SK-N-MC (cell line): ENCODE measurements at regions not wholly inside any gene's neighbourhood (a gene's known extent, or its start where the extent isn't known, plus 50 kb on each side); places are given as distances from the start of the nearest gene placed in this dataset.

Experiments
- EZH2 ChIP-seq: fragments of 200-600 bp; sonication (generic); IDR thresholded peaks from one replicate; pipeline ENCODE4 v1.6.1; 2017; ENCODE audit warnings: antibody characterized with exemption
- POLR2AphosphoS5 ChIP-seq: IDR thresholded peaks from 2 replicates; pipeline ENCODE4 v1.6.1; 2012; ENCODE audit warnings: mild to moderate bottlenecking, low read depth, low read length, borderline replicate concordance

- TF ChIP-seq POLR2AphosphoS5 (no peak), EZH2 (no peak)
These were observed 444.1 kb upstream of the TMEM132C start for GRCh38 chr12:127822809-127823411.
